A549 (cell line): ENCODE measurements at regions not wholly inside any gene's neighbourhood (a gene's known extent, or its start where the extent isn't known, plus 50 kb on each side); places are given as distances from the start of the nearest gene placed in this dataset.
"Not testable (repeated sequence)": the region's sequence is repeated elsewhere in the genome, so short reads cannot be mapped to it uniquely, and the experiment has no call there.

Experiments used
- ATAC-seq, 2 experiments: fragments of 200-7000 bp in 1 of 2; fragments of >200 bp in 1 of 2; cut with Nextera tagmentation in 1 of 2; cut with Tn5 transposase in 1 of 2; 3 replicates each; pipeline versions ENCODE4 v1.8.0 to v1.9.1; 2018 to 2020; ENCODE audit warnings: mild to moderate bottlenecking in 1 of 2, moderate library complexity in 1 of 2
- CTCF ChIA-PET: fragments of 300-600 bp; sonication (Branson Sonifier 250); formaldehyde crosslinking; extraction: SDS; loops from one replicate; lab custom pipeline; 2021; ENCODE audit warnings: antibody characterized with exemption, inconsistent platforms; lab: Yijun Ruan, JAX
- POLR2A ChIA-PET: fragments of 350-600 bp; formaldehyde crosslinking; extraction: SDS; loops from one replicate; lab custom pipeline; 2021; ENCODE audit warnings: antibody characterized with exemption, inconsistent platforms; lab: Yijun Ruan, JAX
- DNase-seq, 2 experiments: peaks; one replicate each; pipeline versions ENCODE4 v3.0.0 to v3.0.0-alpha.2; 2011 to 2016; ENCODE audit warnings: low read depth in 1 of 2, low spot score in 1 of 2
- FAIRE-seq: peaks from 2 replicates; lab custom pipeline; 2011; peaks lifted over from hg19 to GRCh38; lab: Jason Lieb, UNC
- H3K27ac ChIP-seq, 2 experiments: fragments of >200 bp; sonication (Bioruptor Twin); formaldehyde crosslinking; 3 replicates each; pipeline ENCODE4 v1.5.1; 2016 to 2017
- H3K4me1 ChIP-seq: fragments of >200 bp; sonication (Bioruptor Twin); formaldehyde crosslinking; 3 replicates; pipeline ENCODE4 v1.6.1; 2016
- H3K4me2 ChIP-seq: fragments of >200 bp; sonication (Bioruptor Twin); formaldehyde crosslinking; 3 replicates; pipeline ENCODE4 v1.6.1; 2016
- H3K4me3 ChIP-seq: fragments of >200 bp; sonication (Bioruptor Twin); formaldehyde crosslinking; 3 replicates; pipeline ENCODE4 v1.5.1; 2016
- H3K9me3 ChIP-seq: fragments of >200 bp; sonication (Bioruptor Twin); formaldehyde crosslinking; 3 replicates; pipeline ENCODE4 v1.6.1; 2016
- BCL3 ChIP-seq: fragments of >200 bp; sonication (Bioruptor Twin); formaldehyde crosslinking; IDR thresholded peaks from 3 replicates; pipeline ENCODE4 v1.6.1; 2016
- CEBPB ChIP-seq, 2 experiments: fragments of >200 bp in 1 of 2; sonication (Bioruptor Twin) in 1 of 2; formaldehyde crosslinking in 1 of 2; IDR thresholded peaks; 2 replicates each; pipeline ENCODE4 v1.6.1; 2012 to 2016
- ESRRA ChIP-seq: fragments of 150-350 bp; IDR thresholded peaks from 2 replicates; pipeline ENCODE4 v1.6.1; 2014; ENCODE audit warnings: mild to moderate bottlenecking, low read length, borderline replicate concordance
- FOSL2 ChIP-seq, 2 experiments: fragments of 450-650 bp in 1 of 2; fragments of >200 bp in 1 of 2; sonication (Bioruptor Twin) in 1 of 2; formaldehyde crosslinking; IDR thresholded peaks; 2 replicates each; pipeline versions ENCODE4 v1.5.0 to v1.6.1; 2016 to 2020; ENCODE audit warnings: mild to moderate bottlenecking in 1 of 2, moderate library complexity in 1 of 2
- HMGXB4 ChIP-seq: fragments of 250-450 bp; sonication (Bioruptor Pico); IDR thresholded peaks from 2 replicates; pipeline ENCODE4 v1.5.0; 2021; ENCODE audit warnings: mild to moderate bottlenecking, moderate library complexity, borderline replicate concordance
- HOXA7 ChIP-seq: fragments of 250-450 bp; sonication (Bioruptor Pico); IDR thresholded peaks from 2 replicates; pipeline ENCODE4 v1.5.0; 2020; ENCODE audit warnings: mild to moderate bottlenecking, moderate library complexity
- HOXB13 ChIP-seq: fragments of 250-450 bp; sonication (Bioruptor Pico); IDR thresholded peaks from 2 replicates; pipeline ENCODE4 v1.5.0; 2020; ENCODE audit warnings: low read depth, mild to moderate bottlenecking, moderate library complexity
- JUNB ChIP-seq: fragments of >200 bp; sonication (Bioruptor Twin); formaldehyde crosslinking; IDR thresholded peaks from 2 replicates; pipeline ENCODE4 v1.6.1; 2016
- KDM1A ChIP-seq: fragments of 200-600 bp; sonication (generic); IDR thresholded peaks from 2 replicates; pipeline ENCODE4 v1.6.1; 2016; ENCODE audit warnings: low read depth, mild to moderate bottlenecking
- MAFK ChIP-seq: fragments of 450-650 bp; IDR thresholded peaks from 2 replicates; pipeline ENCODE4 v1.6.1; 2014; ENCODE audit not compliant: partially characterized antibody
- MYC ChIP-seq: IDR thresholded peaks from 2 replicates; pipeline ENCODE4 v1.6.1; 2012; ENCODE audit warnings: mild to moderate bottlenecking, inconsistent platforms, low read length, improper control_type of control experiment, borderline replicate concordance
- NFE2L2 ChIP-seq: fragments of 150-350 bp; conservative IDR thresholded peaks from 2 replicates; pipeline ENCODE4 v1.6.1; 2014; ENCODE audit warnings: low read length
- POLR2A ChIP-seq: IDR thresholded peaks from 2 replicates; pipeline ENCODE4 v1.6.1; 2012; ENCODE audit warnings: mild to moderate bottlenecking, low read length
- RARB ChIP-seq: fragments of 250-450 bp; sonication (Bioruptor Pico); IDR thresholded peaks from 2 replicates; pipeline ENCODE4 v1.8.0; 2021; ENCODE audit warnings: mild to moderate bottlenecking, moderate library complexity
- RCOR1 ChIP-seq: fragments of 150-350 bp; IDR thresholded peaks from 2 replicates; pipeline ENCODE4 v1.6.1; 2014; ENCODE audit warnings: antibody characterized with exemption, low read length, low read depth
- RNF2 ChIP-seq: fragments of 200-600 bp; sonication (generic); IDR thresholded peaks from 2 replicates; pipeline ENCODE4 v1.6.1; 2016; ENCODE audit warnings: low read depth, mild to moderate bottlenecking, antibody characterized with exemption, moderate library complexity, borderline replicate concordance
- ZFP36 ChIP-seq: fragments of 450-650 bp; IDR thresholded peaks from 2 replicates; pipeline ENCODE4 v1.6.1; 2014; ENCODE audit warnings: borderline replicate concordance; ENCODE audit not compliant: partially characterized antibody
- WGBS: methylation state at CpG from one replicate; pipeline ENCODE4 v1.1.6; 2017; ENCODE audit errors: missing lambda C conversion rate; 5-methylcytosine and 5-hydroxymethylcytosine counted together

- POLR2A ChIA-PET: no interaction called here
- FAIRE-seq (no peak), DNase-seq (no peak)
- Histone ChIP-seq H3K27ac (no peak overlapping the region), H3K9me3 (no peaks in the 10 kb centered on the region), H3K4me1 (no peaks in the 10 kb centered on the region), H3K4me2 (no peak overlapping the region)
- CTCF ChIA-PET: no interaction called here
- TF ChIP-seq RNF2 (no peak), MYC (no peak), CEBPB (IDR thresholded peaks at IDR 0.05) (no peak), HOXB13 (CRISPR knock-in tag) (no peak), ESRRA (no peak), HOXA7 (CRISPR knock-in tag) (no peak), NFE2L2 (no peak), POLR2A (no peak), RCOR1 (no peak), MAFK (no peak)
- TF ChIP-seq, all 56 proteins: peak for 0
- ATAC-seq: no peak
- 4% methylated on average over 2 of the region's 2 CpGs for WGBS
- no peak overlapping the region for H3K4me3 ChIP-seq
These were observed 1657.7 kb upstream of the C9orf72 start for GRCh38 chr9:29230931-29231330.

- CTCF ChIA-PET: no interaction called here
- POLR2A ChIA-PET: no interaction called here
- 10% methylated on average over 2 of the region's 2 CpGs for WGBS
These were observed 1659.9 kb upstream of the C9orf72 start for GRCh38 chr9:29233193-29233592.

GRCh38 chr9:29241320-29241719 lies 1668.0 kb upstream of the C9orf72 start:
- Histone ChIP-seq H3K4me3 (no peak overlapping the region), H3K4me1 (no peaks in the 10 kb centered on the region), H3K9me3 (no peaks in the 10 kb centered on the region), H3K4me2 (no peak overlapping the region), H3K27ac (no peak overlapping the region)
- ChIA-PET POLR2A (no interaction called here), CTCF (no interaction called here)
- ATAC-seq: no peak
- FAIRE-seq: no peak
- 51% methylated on average over 1 of the region's 1 CpG for WGBS
- TF ChIP-seq RNF2 (no peak), BCL3 (no peak), RARB (CRISPR knock-in tag) (no peak)
- no peak for DNase-seq

More at GRCh38 chr9:29233193-29233592, 1659.9 kb upstream of the C9orf72 start:
- TF ChIP-seq FOSL2 (IDR thresholded peaks at IDR 0.05) (no peak), FOSL2 (CRISPR knock-in tag; IDR thresholded peaks at IDR 0.05) (no peak), MAFK (peak; percentile 51), RNF2 (no peak), JUNB (no peak)
- TF ChIP-seq, all 56 proteins: peak for 1
- H3K4me3 ChIP-seq: no peak overlapping the region
- DNase-seq: no peak
- H3K4me1 ChIP-seq: no peaks in the 10 kb centered on the region
- H3K27ac ChIP-seq: no peak overlapping the region
- no peak for FAIRE-seq
- ATAC-seq: no peak
- H3K4me2 ChIP-seq: no peak overlapping the region
- H3K9me3 ChIP-seq: no peaks in the 10 kb centered on the region

- DNase-seq (no peak), FAIRE-seq (no peak), ATAC-seq (no peak)
- CTCF ChIA-PET: interaction anchor here (1.5 kb wide), 1 partner anchor 33 kb away, joined by 4 read pairs; no protein-coding TSS in a partner anchor
- Histone ChIP-seq H3K9me3 (no peaks in the 10 kb centered on the region), H3K27ac (no peak overlapping the region), H3K4me2 (no peak overlapping the region), H3K4me3 (no peak overlapping the region), H3K4me1 (no peaks in the 10 kb centered on the region)
- POLR2A ChIA-PET: no interaction called here
- no peak for TF ChIP-seq ZFP36
- no peak for TF ChIP-seq HMGXB4 (CRISPR knock-in tag)
- no peak for TF ChIP-seq FOSL2 (IDR thresholded peaks at IDR 0.05)
- TF ChIP-seq FOSL2 (CRISPR knock-in tag; IDR thresholded peaks at IDR 0.05): no peak
- no peak for TF ChIP-seq KDM1A
- no peak for TF ChIP-seq MYC
- 74% methylated on average over 4 of the region's 4 CpGs for WGBS
These were observed 1672.1 kb upstream of the C9orf72 start for GRCh38 chr9:29245351-29245750.

GRCh38 chr9:29270400-29270799 lies 1697.1 kb upstream of the C9orf72 start:
- H3K4me1 ChIP-seq, H3K4me2 ChIP-seq, CTCF ChIA-PET, H3K9me3 ChIP-seq, FAIRE-seq, H3K4me3 ChIP-seq, POLR2A ChIA-PET, H3K27ac ChIP-seq, DNase-seq, ATAC-seq: not testable (repeated sequence)
- 3% methylated on average over 5 of the region's 8 CpGs for WGBS
